ENCODE measurements at regions not wholly inside any gene's neighbourhood (a gene's known extent, or its start where the extent isn't known, plus 50 kb on each side); places are given as distances from the start of the nearest gene placed in this dataset.

- CTCF ChIA-PET: no interaction called here
- TF ChIP-seq GLIS2 (tag by site-specific recombination; IDR thresholded peaks at IDR 0.05) (no peak), ZBTB26 (tag by site-specific recombination; optimal IDR thresholded peaks at IDR 0.05) (no peak), ZNF837 (tag by site-specific recombination; IDR thresholded peaks at IDR 0.05) (no peak), ZNF544 (tag by site-specific recombination; IDR thresholded peaks at IDR 0.05) (no peak), ZNF416 (tag by site-specific recombination; IDR thresholded peaks at IDR 0.05) (no peak), ZNF571 (tag by site-specific recombination; IDR thresholded peaks at IDR 0.05) (0 out of 2 replicates have a peak, but pooled peaks have one; percentile 37), ZNF311 (tag by site-specific recombination; IDR thresholded peaks at IDR 0.05; ENCODE audit: borderline replicate concordance) (no peak), ZBTB11 (tag by site-specific recombination; conservative IDR thresholded peaks at IDR 0.05; ENCODE audit: low read depth) (no peak), ZSCAN4 (tag by site-specific recombination; IDR thresholded peaks at IDR 0.05) (peak; percentile 90), ZNF792 (tag by site-specific recombination; IDR thresholded peaks at IDR 0.05) (no peak), ZNF791 (tag by site-specific recombination; IDR thresholded peaks at IDR 0.05) (0 out of 2 replicates have a peak, but pooled peaks have one; percentile 33)
Observed at GRCh38 chr5:123746683-123747360, 234.8 kb downstream of the CSNK1G3 start.

GRCh38 chr5:123743990-123744583 is 232.1 kb downstream of the CSNK1G3 start:
- H3K4me1 ChIP-seq (ENCODE audit: control insufficient read depth, insufficient read depth, low read length): no peaks in the 10 kb centered on the region
- no peaks in the 10 kb centered on the region for H3K36me3 ChIP-seq (ENCODE audit: control insufficient read depth in 2 of 2, insufficient read depth in 1 of 2, low read length in 2 of 2)
- no peaks in the 10 kb centered on the region; the same call in 1 of the 2 replicates for H3K9me3 ChIP-seq (ENCODE audit: control insufficient read depth, insufficient read depth, low read depth, low read length)
- POLR2A ChIA-PET: no interaction called here
- CTCF ChIA-PET: no interaction called here
- H3K27ac ChIP-seq (ENCODE audit: extremely low read depth, low read depth, low read length): no peak overlapping the region
- H3K4me3 ChIP-seq (ENCODE audit: low read depth, low read length): no peak overlapping the region
- no peak for TF ChIP-seq ZNF621 (tag by site-specific recombination; IDR thresholded peaks at IDR 0.05)
- TF ChIP-seq SETDB1 (IDR thresholded peaks at IDR 0.05; ENCODE audit: insufficient read length, low read length): no peak
- TF ChIP-seq ZBTB20 (tag by site-specific recombination; IDR thresholded peaks at IDR 0.05): no peak
- no peak for TF ChIP-seq ZNF548 (tag by site-specific recombination; IDR thresholded peaks at IDR 0.05)
- TF ChIP-seq ZNF211 (tag by site-specific recombination; IDR thresholded peaks at IDR 0.05; ENCODE audit: low read depth): no peak
- TF ChIP-seq ZBTB44 (tag by site-specific recombination; IDR thresholded peaks at IDR 0.05): no peak
- TF ChIP-seq ZNF777 (tag by site-specific recombination; IDR thresholded peaks at IDR 0.05; ENCODE audit: borderline replicate concordance): no peak
- TF ChIP-seq ZSCAN23 (tag by site-specific recombination; IDR thresholded peaks at IDR 0.05): no peak
- TF ChIP-seq ZNF488 (tag by site-specific recombination; IDR thresholded peaks at IDR 0.05): no peak
- no peak for TF ChIP-seq SP2 (tag by site-specific recombination; IDR thresholded peaks at IDR 0.05)
- TF ChIP-seq ZNF214 (tag by site-specific recombination; IDR thresholded peaks at IDR 0.05; ENCODE audit: borderline replicate concordance): no peak
- TF ChIP-seq ZNF670 (tag by site-specific recombination; IDR thresholded peaks at IDR 0.05; ENCODE audit: low read depth): no peak
- no peak for TF ChIP-seq ZNF664 (tag by site-specific recombination; IDR thresholded peaks at IDR 0.05)
- TF ChIP-seq ZNF660 (tag by site-specific recombination; IDR thresholded peaks at IDR 0.05): no peak

More at GRCh38 chr5:123746683-123747360, 234.8 kb downstream of the CSNK1G3 start:
- no peaks in the 10 kb centered on the region for H3K36me3 ChIP-seq (ENCODE audit: control insufficient read depth in 2 of 2, insufficient read depth in 1 of 2, low read length in 2 of 2)
- no peaks in the 10 kb centered on the region; the same call in 1 of the 2 replicates for H3K9me3 ChIP-seq (ENCODE audit: control insufficient read depth, insufficient read depth, low read depth, low read length)
- H3K4me3 ChIP-seq (ENCODE audit: low read depth, low read length): no peak overlapping the region
- H3K27ac ChIP-seq (ENCODE audit: extremely low read depth, low read depth, low read length): no peak overlapping the region
- POLR2A ChIA-PET: no interaction called here
- H3K4me1 ChIP-seq (ENCODE audit: control insufficient read depth, insufficient read depth, low read length): no peaks in the 10 kb centered on the region

All from HEK293 (cell line).